Gastrocnemius medialis (tissue), 4 donors: ENCODE measurements at regions not wholly inside any gene's neighbourhood (a gene's known extent, or its start where the extent isn't known, plus 50 kb on each side); places are given as distances from the start of the nearest gene placed in this dataset.

Source experiments
- CTCF ChIP-seq, 5 experiments: fragments of 450-650 bp in 3 of 5; fragments of 200-600 bp in 2 of 5; sonication (generic) in 2 of 5; IDR thresholded peaks in 4 of 5; conservative IDR thresholded peaks in 1 of 5; 1 replicate in 4 of 5; 2 replicates in 1 of 5; pipeline ENCODE4 v1.5.1; 2016 to 2019; ENCODE audit warnings: antibody characterized with exemption in 5 of 5, mild to moderate bottlenecking in 3 of 5, moderate library complexity in 3 of 5
- POLR2A ChIP-seq, 2 donors: fragments of 450-650 bp; IDR thresholded peaks; one replicate each; pipeline ENCODE4 v1.6.1; 2017; ENCODE audit warnings: antibody characterized with exemption in 2 of 2, mild to moderate bottlenecking in 2 of 2, moderate library complexity in 2 of 2

GRCh38 chr1:118783095-118783758 is 204.9 kb downstream of the TBX15 start:
- TF ChIP-seq CTCF (IDR thresholded peaks at IDR 0.05 in 4 of 5, conservative IDR thresholded peaks at IDR 0.05 in 1 of 5) (no peak), POLR2A (IDR thresholded peaks at IDR 0.05) (no peak)
